Spinal cord (tissue), 9 donors: ENCODE measurements at regions not wholly inside any gene's neighbourhood (a gene's known extent, or its start where the extent isn't known, plus 50 kb on each side); places are given as distances from the start of the nearest gene placed in this dataset.

Experiments
- DNase-seq, 6 donors: peaks; one replicate each; pipeline versions ENCODE4 v3.0.0 to v3.0.0-alpha.2; 2013 to 2015; ENCODE audit warnings: low spot score in 6 of 6, low read depth in 4 of 6
- H3K27ac ChIP-seq: one replicate; pipeline ENCODE4 v1.5.1; 2013; ENCODE audit warnings: low read depth, low read length, control low read depth
- H3K27me3 ChIP-seq: one replicate; pipeline ENCODE4 v1.6.1; 2013; ENCODE audit warnings: low read length; ENCODE audit not compliant: control insufficient read depth, insufficient read depth
- H3K36me3 ChIP-seq: one replicate; pipeline ENCODE4 v1.6.1; 2013; ENCODE audit warnings: low read length; ENCODE audit not compliant: control insufficient read depth, insufficient read depth
- H3K4me1 ChIP-seq: one replicate; pipeline ENCODE4 v1.6.1; 2013; ENCODE audit warnings: low read length; ENCODE audit not compliant: control insufficient read depth, insufficient read depth
- H3K4me3 ChIP-seq: one replicate; pipeline ENCODE4 v1.5.1; 2013; ENCODE audit warnings: low read depth, low read length, control low read depth
- H3K9me3 ChIP-seq: one replicate; pipeline ENCODE4 v1.6.1; 2013; ENCODE audit warnings: low read length; ENCODE audit not compliant: control insufficient read depth, insufficient read depth
- WGBS: methylation state at CpG from one replicate; pipeline ENCODE4 v1.1.5; 2013; ENCODE audit warnings: missing lambda C conversion rate; ENCODE audit not compliant: insufficient coverage; 5-methylcytosine and 5-hydroxymethylcytosine counted together
- donor health status: healthy.

- WGBS = 90% methylated on average over 3 of the region's 3 CpGs
- H3K4me1 ChIP-seq = no peaks in the 10 kb centered on the region
- DNase-seq = no peak
- no peaks in the 10 kb centered on the region for H3K9me3 ChIP-seq
- no peaks in the 10 kb centered on the region for H3K36me3 ChIP-seq
- H3K27ac ChIP-seq = no peak overlapping the region
- H3K27me3 ChIP-seq = no peaks in the 10 kb centered on the region
- no peak overlapping the region for H3K4me3 ChIP-seq
These were observed 364.3 kb downstream of the PLPP3 start for GRCh38 chr1:56215086-56215485.

- Histone ChIP-seq H3K9me3 (no peaks in the 10 kb centered on the region), H3K27me3 (no peaks in the 10 kb centered on the region), H3K27ac (no peak overlapping the region), H3K36me3 (no peaks in the 10 kb centered on the region), H3K4me3 (no peak overlapping the region), H3K4me1 (no peaks in the 10 kb centered on the region)
- no peak for DNase-seq
These were observed 366.3 kb downstream of the PLPP3 start for GRCh38 chr1:56213068-56213467.

DNA sequence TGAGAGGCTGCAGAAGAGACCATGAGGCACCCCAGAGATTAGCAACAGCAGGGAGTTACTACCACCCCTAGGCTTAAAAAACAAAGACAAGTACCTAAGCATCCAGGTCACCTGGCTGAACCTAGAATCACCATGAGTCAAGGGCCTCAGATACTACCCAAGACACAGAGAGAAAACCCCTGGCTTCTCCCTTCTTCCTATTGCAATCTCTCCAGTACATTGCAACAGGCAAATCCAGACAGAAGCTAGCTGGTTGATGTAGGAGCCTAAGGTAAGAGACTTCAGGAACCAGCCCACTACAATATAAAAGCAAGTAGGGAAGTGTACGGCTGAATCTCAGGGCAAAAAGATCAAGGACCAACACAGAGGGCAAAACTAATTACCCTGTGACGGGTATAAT, 367.2 kb downstream of the PLPP3 start:
- Histone ChIP-seq H3K4me3 (no peak overlapping the region), H3K9me3 (no peaks in the 10 kb centered on the region), H3K4me1 (no peaks in the 10 kb centered on the region), H3K27me3 (no peaks in the 10 kb centered on the region), H3K36me3 (no peaks in the 10 kb centered on the region), H3K27ac (no peak overlapping the region)
- WGBS = no CpG with 5 or more reads among the region's 2 CpGs
- DNase-seq = no peak

GRCh38 chr1:56206391-56206790, 373.0 kb downstream of the PLPP3 start:
- 82% methylated on average over 2 of the region's 2 CpGs for WGBS
- Histone ChIP-seq H3K9me3 (peaks cover 8% of the 10 kb centered on the region), H3K4me3 (no peak overlapping the region), H3K36me3 (no peaks in the 10 kb centered on the region), H3K27me3 (no peaks in the 10 kb centered on the region), H3K27ac (no peak overlapping the region), H3K4me1 (no peaks in the 10 kb centered on the region)
- DNase-seq = no peak

GRCh38 chr1:56204206-56204605, 375.2 kb downstream of the PLPP3 start:
- Histone ChIP-seq H3K9me3 (peaks cover 8% of the 10 kb centered on the region), H3K27me3 (no peaks in the 10 kb centered on the region), H3K4me1 (no peaks in the 10 kb centered on the region), H3K27ac (no peak overlapping the region), H3K4me3 (no peak overlapping the region), H3K36me3 (no peaks in the 10 kb centered on the region)
- WGBS = no CpG with 5 or more reads among the region's 1 CpG
- peak in 1 of 6 donors; percentile 44 for DNase-seq

GRCh38 chr1:56202796-56203492, 376.4 kb downstream of the PLPP3 start:
- peaks cover 8% of the 10 kb centered on the region for H3K9me3 ChIP-seq
- peak in 2 of 6 donors; percentile 36 to 75 for DNase-seq
- H3K27me3 ChIP-seq = no peaks in the 10 kb centered on the region
- H3K4me1 ChIP-seq = no peaks in the 10 kb centered on the region
- no peaks in the 10 kb centered on the region for H3K36me3 ChIP-seq
- no peak overlapping the region for H3K27ac ChIP-seq
- 100% methylated on average over 1 of the region's 5 CpGs for WGBS
- no peak overlapping the region for H3K4me3 ChIP-seq

- Histone ChIP-seq H3K27ac (no peak overlapping the region), H3K4me1 (no peaks in the 10 kb centered on the region), H3K27me3 (no peaks in the 10 kb centered on the region), H3K9me3 (peaks cover 8% of the 10 kb centered on the region), H3K4me3 (no peak overlapping the region), H3K36me3 (no peaks in the 10 kb centered on the region)
- no peak for DNase-seq
- WGBS = no CpG with 5 or more reads among the region's 2 CpGs
These were observed 377.2 kb downstream of the PLPP3 start for GRCh38 chr1:56202186-56202585.

DNA sequence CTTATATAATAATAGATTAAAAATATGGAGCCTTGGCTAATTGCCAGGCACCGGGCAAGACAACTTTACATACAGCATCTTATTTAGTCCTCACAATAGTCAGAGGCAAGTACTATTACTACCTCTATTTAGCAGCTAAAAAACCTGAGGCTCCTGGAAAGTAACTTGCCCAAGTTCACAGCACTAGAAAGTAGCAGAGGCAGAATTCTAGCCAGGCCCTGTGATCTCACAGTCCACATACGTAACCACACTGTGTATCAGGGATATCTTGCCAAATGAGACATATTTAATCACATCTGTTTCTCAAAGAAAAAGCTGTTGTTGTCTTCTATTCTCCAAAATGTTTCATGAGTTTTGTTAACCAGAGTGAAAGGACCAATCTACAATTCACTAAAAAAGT, 378.5 kb downstream of the PLPP3 start:
- no peak for DNase-seq
- H3K9me3 ChIP-seq = peaks cover under 1% of the 10 kb centered on the region

GRCh38 chr1:56200442-56200841, 378.9 kb downstream of the PLPP3 start:
- H3K36me3 ChIP-seq = no peaks in the 10 kb centered on the region
- no peak overlapping the region for H3K27ac ChIP-seq
- H3K4me3 ChIP-seq = no peak overlapping the region
- H3K4me1 ChIP-seq = no peaks in the 10 kb centered on the region
- DNase-seq = no peak
- H3K27me3 ChIP-seq = no peaks in the 10 kb centered on the region
- 60% methylated on average over 2 of the region's 4 CpGs for WGBS
- no peaks in the 10 kb centered on the region for H3K9me3 ChIP-seq

More for the DNA sequence above, 378.5 kb downstream of the PLPP3 start:
- Histone ChIP-seq H3K36me3 (no peaks in the 10 kb centered on the region), H3K4me1 (no peaks in the 10 kb centered on the region), H3K27ac (no peak overlapping the region), H3K4me3 (no peak overlapping the region), H3K27me3 (no peaks in the 10 kb centered on the region)
- no CpG with 5 or more reads among the region's 2 CpGs for WGBS

GRCh38 chr1:56199956-56200355, 379.4 kb downstream of the PLPP3 start:
- WGBS = no CpG with 5 or more reads among the region's 1 CpG
- Histone ChIP-seq H3K27me3 (no peaks in the 10 kb centered on the region), H3K9me3 (no peaks in the 10 kb centered on the region), H3K27ac (no peak overlapping the region), H3K4me3 (no peak overlapping the region), H3K36me3 (no peaks in the 10 kb centered on the region), H3K4me1 (no peaks in the 10 kb centered on the region)
- DNase-seq = no peak
